GM23338 (cell line): ENCODE measurements at regions not wholly inside any gene's neighbourhood (a gene's known extent, or its start where the extent isn't known, plus 50 kb on each side); places are given as distances from the start of the nearest gene placed in this dataset.

Source experiments
- ATAC-seq: fragments of 200-7000 bp; cut with Tn5 transposase; 3 replicates; pipeline ENCODE4 v1.9.1; 2020
- DNase-seq: peaks from one replicate; pipeline ENCODE4 v3.0.0-alpha.2; 2015; ENCODE audit warnings: low spot score
- H2AFZ ChIP-seq: fragments of 200-600 bp; sonication (generic); 2 replicates; pipeline ENCODE4 v1.8.0; 2016; ENCODE audit warnings: antibody characterized with exemption, mild to moderate bottlenecking, moderate library complexity
- H3F3A ChIP-seq: fragments of 200-600 bp; sonication (generic); replicated peaks from 2 replicates; pipeline ENCODE4 v1.8.0; 2017; ENCODE audit warnings: antibody characterized with exemption, mixed run types, low read depth
- H3K27ac ChIP-seq: fragments of 200-600 bp; sonication (generic); 2 replicates; pipeline ENCODE4 v1.6.1; 2016; ENCODE audit warnings: low read depth
- H3K27me3 ChIP-seq: fragments of 200-600 bp; sonication (generic); 2 replicates; pipeline ENCODE4 v1.8.0; 2016; ENCODE audit warnings: mild to moderate bottlenecking, mixed run types, moderate library complexity; ENCODE audit not compliant: insufficient read depth
- H3K36me3 ChIP-seq: fragments of 200-600 bp; sonication (generic); 2 replicates; pipeline ENCODE4 v1.8.0; 2016; ENCODE audit warnings: mild to moderate bottlenecking; ENCODE audit not compliant: insufficient read depth
- H3K4me1 ChIP-seq: fragments of 200-600 bp; sonication (generic); 2 replicates; pipeline ENCODE4 v1.8.0; 2016; ENCODE audit warnings: mild to moderate bottlenecking, moderate library complexity; ENCODE audit not compliant: insufficient read depth
- H3K4me2 ChIP-seq: fragments of 200-600 bp; sonication (generic); 2 replicates; pipeline ENCODE4 v1.7.1; 2017; ENCODE audit warnings: mixed run types
- H3K4me3 ChIP-seq: fragments of 200-600 bp; sonication (generic); 2 replicates; pipeline ENCODE4 v1.6.1; 2016; ENCODE audit warnings: mixed run types
- H3K79me2 ChIP-seq: fragments of 200-600 bp; sonication (generic); replicated peaks from 2 replicates; pipeline ENCODE4 v1.8.0; 2017; ENCODE audit warnings: mild to moderate bottlenecking; ENCODE audit not compliant: insufficient read depth
- H3K9me2 ChIP-seq: fragments of 200-600 bp; sonication (generic); 2 replicates; pipeline ENCODE4 v1.8.0; 2017; ENCODE audit not compliant: insufficient read depth
- H4K20me1 ChIP-seq: fragments of 200-600 bp; sonication (generic); replicated peaks from 2 replicates; pipeline ENCODE4 v1.8.0; 2017; ENCODE audit warnings: mild to moderate bottlenecking; ENCODE audit not compliant: insufficient read depth
- H3K27ac Mint-ChIP-seq: 2 replicates; pipeline ENCODE4 v1.8.0; 2020; ENCODE audit warnings: inconsistent platforms, mild to moderate bottlenecking, moderate library complexity, mixed read lengths
- H3K27me3 Mint-ChIP-seq: 3 replicates; pipeline ENCODE4 v1.8.0; 2022; ENCODE audit warnings: low read depth, mild to moderate bottlenecking, moderate library complexity, mixed read lengths, inconsistent platforms; ENCODE audit not compliant: insufficient read depth, poor library complexity
- H3K36me3 Mint-ChIP-seq: 3 replicates; pipeline ENCODE4 v1.8.0; 2021; ENCODE audit warnings: low read depth, mild to moderate bottlenecking, inconsistent platforms, moderate library complexity, mixed read lengths
- H3K4me1 Mint-ChIP-seq: 3 replicates; pipeline ENCODE4 v1.8.0; 2020; ENCODE audit warnings: mild to moderate bottlenecking, inconsistent platforms, mixed read lengths
- H3K4me3 Mint-ChIP-seq: 3 replicates; pipeline ENCODE4 v1.8.0; 2021; ENCODE audit warnings: moderate library complexity, mild to moderate bottlenecking, inconsistent platforms, mixed read lengths
- H3K9me3 Mint-ChIP-seq: 3 replicates; pipeline ENCODE4 v1.8.0; 2020; ENCODE audit warnings: moderate library complexity, mild to moderate bottlenecking, inconsistent platforms, mixed read lengths
- CREB1 ChIP-seq: fragments of 250-450 bp; sonication (Bioruptor Pico); IDR thresholded peaks from 2 replicates; pipeline ENCODE4 v1.5.0; 2020; ENCODE audit warnings: low read depth, mild to moderate bottlenecking, moderate library complexity
- CTCF ChIP-seq, 2 experiments: fragments of 200-600 bp in 1 of 2; sonication (generic) in 1 of 2; conservative IDR thresholded peaks; 2 replicates each; pipeline versions ENCODE4 v1.5.1 to v1.6.1; 2016 to 2017; ENCODE audit warnings: antibody characterized with exemption in 2 of 2, low read depth in 2 of 2, mild to moderate bottlenecking in 2 of 2, moderate library complexity in 1 of 2
- ETS1 ChIP-seq: IDR thresholded peaks from 2 replicates; pipeline ENCODE4 v1.6.1; 2016; ENCODE audit warnings: antibody characterized with exemption
- EZH2 ChIP-seq: fragments of 200-600 bp; sonication (generic); IDR thresholded peaks from one replicate; pipeline ENCODE4 v1.8.0; 2017; ENCODE audit warnings: antibody characterized with exemption, mild to moderate bottlenecking, low read depth; ENCODE audit not compliant: unreplicated experiment
- EZH2phosphoT487 ChIP-seq: fragments of 200-600 bp; sonication (generic); IDR thresholded peaks from one replicate; pipeline ENCODE4 v1.8.1; 2018; ENCODE audit warnings: antibody characterized with exemption; ENCODE audit not compliant: unreplicated experiment
- JUNB ChIP-seq: IDR thresholded peaks from one replicate; pipeline ENCODE4 v1.6.1; 2016; ENCODE audit warnings: antibody characterized with exemption; ENCODE audit not compliant: unreplicated experiment
- NANOG ChIP-seq: IDR thresholded peaks from 2 replicates; pipeline ENCODE4 v1.6.1; 2016; ENCODE audit warnings: antibody characterized with exemption, borderline replicate concordance
- POLR2AphosphoS5 ChIP-seq: IDR thresholded peaks from 2 replicates; pipeline ENCODE4 v1.6.1; 2016; ENCODE audit warnings: antibody characterized with exemption, low read depth
- REST ChIP-seq: IDR thresholded peaks from one replicate; pipeline ENCODE4 v1.6.1; 2018; ENCODE audit warnings: antibody characterized with exemption; ENCODE audit not compliant: unreplicated experiment
- STAT1 ChIP-seq: IDR thresholded peaks from one replicate; pipeline ENCODE4 v1.6.1; 2016; ENCODE audit warnings: antibody characterized with exemption; ENCODE audit not compliant: unreplicated experiment
- ZNF114 ChIP-seq: fragments of 250-450 bp; sonication (Bioruptor Pico); IDR thresholded peaks from 2 replicates; pipeline ENCODE4 v1.5.0; 2020; ENCODE audit warnings: mild to moderate bottlenecking, moderate library complexity
- ZNF331 ChIP-seq: fragments of 250-450 bp; sonication (Bioruptor Pico); IDR thresholded peaks from 2 replicates; pipeline ENCODE4 v1.5.0; 2020; ENCODE audit warnings: low read depth, mild to moderate bottlenecking, moderate library complexity
- ZNF462 ChIP-seq: fragments of 250-450 bp; sonication (Bioruptor Pico); IDR thresholded peaks from 2 replicates; pipeline ENCODE4 v1.5.0; 2020; ENCODE audit warnings: mild to moderate bottlenecking, moderate library complexity

- peaks cover 3% of the 10 kb centered on the region for H3K27me3 Mint-ChIP-seq
- H3K4me3 Mint-ChIP-seq: no peak overlapping the region
- no peaks in the 10 kb centered on the region for H3K9me2 ChIP-seq
Observed at GRCh38 chr7:33829536-33829935, 75.8 kb upstream of the BMPER start.

More at GRCh38 chr7:33829536-33829935, 75.8 kb upstream of the BMPER start:
- H2AFZ ChIP-seq: no peak overlapping the region
- DNase-seq (no peak), ATAC-seq (no peak)
- no peaks in the 10 kb centered on the region for H3K36me3 ChIP-seq
- Mint-ChIP-seq H3K4me1 (no peaks in the 10 kb centered on the region; the same call in 2 of the 3 replicates), H3K36me3 (no peaks in the 10 kb centered on the region), H3K9me3 (no peaks in the 10 kb centered on the region), H3K27ac (no peak overlapping the region)
- no peaks in the 10 kb centered on the region for H3K4me1 ChIP-seq
- H3K4me2 ChIP-seq: no peak overlapping the region
- no peaks in the 10 kb centered on the region for H3F3A ChIP-seq
- no peak overlapping the region for H3K27ac ChIP-seq
- H4K20me1 ChIP-seq: peaks cover 6% of the 10 kb centered on the region; the same call in 1 of the 2 replicates
- H3K27me3 ChIP-seq: no peaks in the 10 kb centered on the region
- no peaks in the 10 kb centered on the region for H3K79me2 ChIP-seq
- H3K4me3 ChIP-seq: no peak overlapping the region
- TF ChIP-seq CTCF (conservative IDR thresholded peaks at IDR 0.05; ENCODE audit: low read depth in 2 of 2) (no peak), ETS1 (no peak), JUNB (no peak), ZNF462 (CRISPR knock-in tag) (no peak), STAT1 (no peak), CREB1 (CRISPR knock-in tag) (no peak), POLR2AphosphoS5 (no peak), REST (no peak), NANOG (no peak), ZNF114 (CRISPR knock-in tag) (no peak), EZH2phosphoT487 (no peak), EZH2 (no peak), ZNF331 (no peak)
